ENCODE measurements at regions not wholly inside any gene's neighbourhood (a gene's known extent, or its start where the extent isn't known, plus 50 kb on each side); places are given as distances from the start of the nearest gene placed in this dataset.

- Histone ChIP-seq H3K4ac (replicated peaks; ENCODE audit: insufficient read length, low read depth, low read length) (no peak overlapping the region), H2BK120ac (replicated peaks; ENCODE audit: low read depth, low read length) (no peak overlapping the region), H3K27ac (ENCODE audit: low read depth, low read length) (no peak overlapping the region), H3K9ac (replicated peaks in 1 of 4; ENCODE audit: extremely low read depth in 1 of 4, low read depth in 3 of 4, low read length in 3 of 4) (peak overlapping the region in 1 of 4 experiments; percentile 57; a peak in 3 of 7 replicates), H4K8ac (ENCODE audit: extremely low read depth, insufficient read depth, low read length) (no peak overlapping the region), H3K18ac (ENCODE audit: extremely low read depth, low read length) (no peak overlapping the region), H3K23ac (ENCODE audit: insufficient read length) (no peak overlapping the region), H3K79me2 (ENCODE audit: control insufficient read depth in 1 of 2, insufficient read depth in 2 of 2, low read length in 2 of 2) (no peaks in the 10 kb centered on the region), H2AK5ac (ENCODE audit: low read depth, low read length) (no peak overlapping the region), H3K27me3 (replicated peaks in 1 of 4; ENCODE audit: control insufficient read depth in 3 of 4, extremely low read depth in 1 of 4, insufficient read depth in 3 of 4, low read length in 3 of 4) (peaks cover 3 to 49% (median 34%) of the 10 kb centered on the region in 4 experiments), H2AFZ (ENCODE audit: low read length) (peak overlapping the region; percentile 98), H3K4me3 (ENCODE audit: extremely low read depth in 1 of 4, insufficient read depth in 2 of 4, low read depth in 3 of 4, low read length in 4 of 4) (peak overlapping the region; percentile 62 to 65 (median 62)), H2BK12ac (ENCODE audit: low read depth, low read length) (peak overlapping the region; percentile 52; the same call in 1 of the 2 replicates), H3K14ac (ENCODE audit: insufficient read length) (no peak overlapping the region), H4K5ac (ENCODE audit: insufficient read length, low read depth, low read length) (no peak overlapping the region), H4K20me1 (replicated peaks in 1 of 2; ENCODE audit: control insufficient read depth in 1 of 2, insufficient read depth in 2 of 2, low read length in 2 of 2) (peaks cover 0 to 5% of the 10 kb centered on the region in 2 experiments), H3K79me1 (ENCODE audit: low read depth, low read length) (no peaks in the 10 kb centered on the region), H2BK15ac (ENCODE audit: low read length) (no peak overlapping the region), H3K56ac (replicated peaks; ENCODE audit: insufficient read length, low read depth, low read length) (no peak overlapping the region), H3K4me1 (replicated peaks in 1 of 4; ENCODE audit: control insufficient read depth in 3 of 4, insufficient read depth in 4 of 4, low read length in 3 of 4) (peaks cover 2 to 4% (median 3%) of the 10 kb centered on the region in 4 experiments; a peak in 4 of 7 replicates), H4K91ac (replicated peaks; ENCODE audit: insufficient read length, low read length) (no peak overlapping the region), H3K36me3 (ENCODE audit: control insufficient read depth in 2 of 4, insufficient read depth in 4 of 4, low read length in 3 of 4) (no peaks in the 10 kb centered on the region), H3K4me2 (ENCODE audit: insufficient read depth in 1 of 2, low read depth in 2 of 2, low read length in 2 of 2) (peak overlapping the region; percentile 94 to 96), H3K9me3 (ENCODE audit: insufficient read depth in 2 of 2, low read depth in 1 of 2, low read length in 1 of 2) (no peaks in the 10 kb centered on the region), H2BK5ac (ENCODE audit: low read depth, low read length) (no peak overlapping the region), H3K23me2 (ENCODE audit: low read depth, low read length) (peaks cover 8% of the 10 kb centered on the region; the same call in 1 of the 2 replicates), H2BK20ac (ENCODE audit: low read length) (no peak overlapping the region)
- WGBS, 2 experiments (ENCODE audit: extremely low coverage in 1 of 2, insufficient coverage in 1 of 2, insufficient read length in 1 of 2, insufficient replicate concordance in 2 of 2, low coverage in 1 of 2, low lambda C conversion rate in 2 of 2, missing lambda C conversion rate in 1 of 2) = 18% methylated on average over 12 of the region's 12 CpGs; no CpG with 5 or more reads in 1 of the 2 experiments
- DNase-seq (ENCODE audit: low read depth in 1 of 2, low spot score in 2 of 2) = no peak
- peak; percentile 72 for FAIRE-seq
- POLR2A ChIA-PET (ENCODE audit: partially characterized antibody) = interaction anchor here (0.7 kb wide), 1 partner anchor 464 kb away, joined by 3 read pairs; no protein-coding TSS in a partner anchor
- CTCF ChIA-PET (ENCODE audit: partially characterized antibody) = interaction anchor here (0.6 to 3.0 kb wide), 22 partner anchors 11 to 848 kb away, joined by 3 to 20 read pairs (median 4); no protein-coding TSS in a partner anchor
- TF ChIP-seq KDM4A (IDR thresholded peaks at IDR 0.05; ENCODE audit: low read depth, low read length, severe bottlenecking) (no peak), POLR2A (IDR thresholded peaks at IDR 0.05; ENCODE audit: control extremely low read depth in 1 of 2, low read depth in 2 of 2, low read length in 2 of 2) (no peak), RAD21 (IDR thresholded peaks at IDR 0.05 in 1 of 2, conservative IDR thresholded peaks at IDR 0.05 in 1 of 2; ENCODE audit: low read depth in 2 of 2, low read length in 2 of 2) (peak; percentile 44 to 57; a peak in 3 of 4 replicates), TBP (IDR thresholded peaks at IDR 0.05; ENCODE audit: low read depth, low read length) (no peak), ASH2L (IDR thresholded peaks at IDR 0.05; ENCODE audit: low read length) (peak; percentile 14), CTCF (IDR thresholded peaks at IDR 0.05; ENCODE audit: control extremely low read depth in 1 of 3, insufficient read depth in 1 of 3, low read depth in 1 of 3, low read length in 3 of 3) (peak; percentile 26 to 53 (median 50)), BACH1 (IDR thresholded peaks at IDR 0.05; ENCODE audit: low read length) (no peak), BRCA1 (IDR thresholded peaks at IDR 0.05; ENCODE audit: low read depth, low read length) (no peak), MAX (IDR thresholded peaks at IDR 0.05) (peak; percentile 37; the same call in 1 of the 2 replicates), CEBPB (IDR thresholded peaks at IDR 0.05; ENCODE audit: low read depth, low read length) (no peak)
Measured at GRCh38 chr17:56679115-56679776, 85.7 kb downstream of the NOG start.
